Endodermal cell (in vitro differentiated cells): ENCODE measurements at regions not wholly inside any gene's neighbourhood (a gene's known extent, or its start where the extent isn't known, plus 50 kb on each side); places are given as distances from the start of the nearest gene placed in this dataset.

Experiments used
- DNase-seq: peaks from one replicate; pipeline ENCODE4 v3.0.0-alpha.2; 2017
- H3K27ac ChIP-seq: 2 replicates; pipeline ENCODE4 v1.5.1; 2013; ENCODE audit warnings: mild to moderate bottlenecking, low read depth, low read length, moderate library complexity
- H3K27me3 ChIP-seq: 2 replicates; pipeline ENCODE4 v1.6.1; 2013; ENCODE audit warnings: mild to moderate bottlenecking, low read length, moderate library complexity; ENCODE audit not compliant: insufficient read depth, control insufficient read depth, poor library complexity, severe bottlenecking
- H3K36me3 ChIP-seq: 2 replicates; pipeline ENCODE4 v1.7.0; 2013; ENCODE audit warnings: mild to moderate bottlenecking, low read length, moderate library complexity; ENCODE audit not compliant: control insufficient read depth, insufficient read depth
- H3K4me1 ChIP-seq: one replicate; pipeline ENCODE4 v1.7.0; 2013; ENCODE audit warnings: low read length; ENCODE audit not compliant: control insufficient read depth, insufficient read depth
- H3K4me3 ChIP-seq: 2 replicates; pipeline ENCODE4 v1.5.1; 2013; ENCODE audit warnings: mild to moderate bottlenecking, low read length, moderate library complexity
- H3K9ac ChIP-seq: 2 replicates; pipeline ENCODE4 v1.6.1; 2013; ENCODE audit warnings: mild to moderate bottlenecking, low read length, moderate library complexity; ENCODE audit not compliant: poor library complexity, severe bottlenecking; ENCODE audit errors: extremely low read depth
- H3K9me3 ChIP-seq: 2 replicates; pipeline ENCODE4 v1.6.1; 2013; ENCODE audit warnings: mild to moderate bottlenecking, low read length, moderate library complexity; ENCODE audit not compliant: control insufficient read depth
- H3K27ac Mint-ChIP-seq: 2 replicates; pipeline ENCODE4 v1.8.0; 2020; ENCODE audit warnings: mixed read lengths
- H3K27me3 Mint-ChIP-seq: 2 replicates; pipeline ENCODE4 v1.8.0; 2021; ENCODE audit warnings: mild to moderate bottlenecking, mixed read lengths; ENCODE audit not compliant: insufficient read depth
- H3K36me3 Mint-ChIP-seq: 2 replicates; pipeline ENCODE4 v1.8.0; 2020; ENCODE audit warnings: low read depth, mixed read lengths
- H3K4me1 Mint-ChIP-seq: 2 replicates; pipeline ENCODE4 v1.8.0; 2020; ENCODE audit warnings: mixed read lengths
- H3K4me3 Mint-ChIP-seq: 2 replicates; pipeline ENCODE4 v1.8.0; 2020; ENCODE audit warnings: mild to moderate bottlenecking, moderate library complexity, mixed read lengths
- H3K9me3 Mint-ChIP-seq: 2 replicates; pipeline ENCODE4 v1.8.0; 2020; ENCODE audit warnings: mild to moderate bottlenecking, mixed read lengths
- CTCF ChIP-seq: fragments of 200-600 bp; sonication (generic); conservative IDR thresholded peaks from 2 replicates; pipeline ENCODE4 v1.5.0; 2021; ENCODE audit warnings: antibody characterized with exemption, mild to moderate bottlenecking
- WGBS, 2 experiments: methylation state at CpG; one replicate each; pipeline versions ENCODE4 v1.1.5 to v1.1.7; 2013; ENCODE audit warnings: missing lambda C conversion rate in 2 of 2, mixed read lengths in 1 of 2; ENCODE audit not compliant: insufficient coverage in 1 of 2, insufficient read length in 1 of 2; 5-methylcytosine and 5-hydroxymethylcytosine counted together

DNA sequence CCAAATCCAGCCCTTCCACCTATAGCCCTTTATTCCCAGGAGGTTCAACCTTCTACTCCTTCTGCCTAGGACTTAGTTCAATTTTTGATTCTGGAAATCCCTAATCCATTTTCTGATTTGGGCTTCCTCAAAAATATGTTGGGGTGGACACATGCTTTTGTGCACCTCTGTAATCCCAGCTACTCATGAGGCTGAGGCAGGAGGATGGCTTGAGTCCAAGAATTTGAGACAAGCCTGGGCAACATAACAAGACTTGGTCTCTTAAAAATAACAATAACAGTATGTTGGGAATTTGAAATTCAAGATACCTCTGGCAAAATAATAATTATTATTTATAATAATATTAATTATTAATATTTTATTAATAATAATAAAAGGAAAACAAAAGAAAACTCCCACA lies 188.7 kb upstream of the TLE4 start:
- TF ChIP-seq CTCF = no peak
- Mint-ChIP-seq H3K4me1 (peaks cover 10% of the 10 kb centered on the region), H3K27me3 (no peaks in the 10 kb centered on the region), H3K4me3 (no peak overlapping the region), H3K36me3 (no peaks in the 10 kb centered on the region), H3K9me3 (peaks cover 6% of the 10 kb centered on the region), H3K27ac (no peak overlapping the region)
- Histone ChIP-seq H3K4me1 (no peaks in the 10 kb centered on the region), H3K9ac (no peak overlapping the region), H3K4me3 (no peak overlapping the region), H3K36me3 (no peaks in the 10 kb centered on the region), H3K27ac (no peak overlapping the region), H3K27me3 (no peaks in the 10 kb centered on the region), H3K9me3 (peaks cover 10% of the 10 kb centered on the region)
- DNase-seq = no peak

DNA sequence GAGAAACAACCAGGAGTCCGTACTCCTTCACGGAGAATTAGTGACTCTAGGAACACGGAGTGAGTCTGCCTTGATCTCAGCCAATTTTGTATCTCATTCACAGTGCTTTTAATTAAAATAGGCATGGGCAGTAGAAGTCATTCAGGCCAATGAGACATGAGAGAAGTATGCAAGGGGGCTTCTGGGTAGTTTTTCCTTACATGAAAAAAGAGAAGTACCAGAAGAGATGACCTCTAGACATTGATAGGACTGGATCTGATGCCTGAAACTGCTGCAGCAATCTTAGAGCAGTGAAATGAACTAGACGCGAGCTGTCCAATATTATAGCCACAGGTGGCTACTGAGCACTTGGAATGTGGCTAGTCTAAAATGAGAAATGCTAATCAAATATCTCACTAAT lies 187.7 kb upstream of the TLE4 start:
- Mint-ChIP-seq H3K27ac (no peak overlapping the region), H3K4me3 (no peak overlapping the region)
- H3K4me1 ChIP-seq = no peaks in the 10 kb centered on the region

GRCh38 chr9:79384501-79384900 lies 187.3 kb upstream of the TLE4 start:
- no peaks in the 10 kb centered on the region for H3K27me3 ChIP-seq
- peaks cover 5% of the 10 kb centered on the region for H3K9me3 ChIP-seq
- 96 to 100% methylated on average over 1 of the region's 1 CpG for WGBS, 2 experiments
- TF ChIP-seq CTCF = no peak
- Mint-ChIP-seq H3K27me3 (no peaks in the 10 kb centered on the region), H3K36me3 (no peaks in the 10 kb centered on the region), H3K27ac (no peak overlapping the region), H3K4me1 (peaks cover 10% of the 10 kb centered on the region), H3K9me3 (peaks cover 5% of the 10 kb centered on the region), H3K4me3 (no peak overlapping the region)
- H3K4me1 ChIP-seq = no peaks in the 10 kb centered on the region
- no peaks in the 10 kb centered on the region for H3K36me3 ChIP-seq
- no peak for DNase-seq
- no peak overlapping the region for H3K4me3 ChIP-seq
- H3K9ac ChIP-seq = no peak overlapping the region
- H3K27ac ChIP-seq = peak overlapping the region; percentile 39

More for the DNA sequence above, 187.7 kb upstream of the TLE4 start:
- 91 to 100% methylated on average over 2 to 5 of the region's 5 CpGs for WGBS, 2 experiments
- Mint-ChIP-seq H3K36me3 (no peaks in the 10 kb centered on the region), H3K4me1 (peaks cover 10% of the 10 kb centered on the region), H3K27me3 (no peaks in the 10 kb centered on the region), H3K9me3 (peaks cover 6% of the 10 kb centered on the region)
- Histone ChIP-seq H3K27ac (peak overlapping the region; percentile 39), H3K9me3 (peaks cover 9% of the 10 kb centered on the region), H3K9ac (no peak overlapping the region), H3K27me3 (no peaks in the 10 kb centered on the region), H3K4me3 (no peak overlapping the region), H3K36me3 (no peaks in the 10 kb centered on the region)
- no peak for DNase-seq
- TF ChIP-seq CTCF = no peak
